Activated T-cell treated with anti-CD3 and anti-CD28 coated beads, Interleukin-2, amount 50 U/mL, for 1 hour (primary cell): ENCODE measurements at regions not wholly inside any gene's neighbourhood (a gene's known extent, or its start where the extent isn't known, plus 50 kb on each side); places are given as distances from the start of the nearest gene placed in this dataset.
"Not testable (repeated sequence)": the region's sequence is repeated elsewhere in the genome, so short reads cannot be mapped to it uniquely, and the experiment has no call there.

Experiments used
- DNase-seq: peaks from one replicate; pipeline ENCODE4 v3.0.0-alpha.2; 2020

GRCh38 chr11:104774578-104774977 is 123.7 kb downstream of the CASP12 start:
- DNase-seq: no peak

- DNase-seq: no peak
Observed at GRCh38 chr11:104772806-104773241, 125.4 kb downstream of the CASP12 start.

GRCh38 chr11:104771763-104772162 is 126.5 kb downstream of the CASP12 start:
- DNase-seq: no peak

- not testable (repeated sequence) for DNase-seq
Observed at GRCh38 chr11:104771046-104771445, 127.2 kb downstream of the CASP12 start.

GRCh38 chr11:104765401-104766095 is 132.7 kb downstream of the CASP12 start:
- no peak for DNase-seq

GRCh38 chr11:104764710-104765045 is 133.6 kb downstream of the CASP12 start:
- DNase-seq: no peak

GRCh38 chr11:104763930-104764709 is 134.1 kb downstream of the CASP12 start:
- no peak for DNase-seq

- no peak for DNase-seq
Observed at GRCh38 chr11:104761511-104761910, 136.7 kb downstream of the CASP12 start.

GRCh38 chr11:104759464-104759863 is 138.8 kb downstream of the CASP12 start:
- DNase-seq: no peak

- no peak for DNase-seq
Observed at GRCh38 chr11:104738918-104739317, 159.3 kb downstream of the CASP12 start.

GRCh38 chr11:104738208-104738607 is 160.1 kb downstream of the CASP12 start:
- DNase-seq: no peak

- DNase-seq: no peak
Observed at GRCh38 chr11:104736502-104736901, 161.8 kb downstream of the CASP12 start.

- DNase-seq: no peak
Observed at GRCh38 chr11:104734998-104735397, 163.3 kb downstream of the CASP12 start.

- DNase-seq: no peak
Observed at GRCh38 chr11:104731890-104732289, 166.4 kb downstream of the CASP12 start.

GRCh38 chr11:104728927-104729326 is 169.3 kb downstream of the CASP12 start:
- no peak for DNase-seq

- no peak for DNase-seq
Observed at GRCh38 chr11:104727768-104728167, 170.5 kb downstream of the CASP12 start.

GRCh38 chr11:104727095-104727494 is 171.2 kb downstream of the CASP12 start:
- DNase-seq: no peak

- no peak for DNase-seq
Observed at GRCh38 chr11:104725796-104726408, 172.4 kb downstream of the CASP12 start.

GRCh38 chr11:104713401-104713800 is 184.9 kb downstream of the CASP12 start:
- no peak for DNase-seq

GRCh38 chr11:104705490-104706190 is 192.6 kb downstream of the CASP12 start:
- DNase-seq: peak; percentile 44

GRCh38 chr11:104704888-104705287 is 193.4 kb downstream of the CASP12 start:
- no peak for DNase-seq

- DNase-seq: no peak
Observed at GRCh38 chr11:104704146-104704830, 194.0 kb downstream of the CASP12 start.

- DNase-seq: no peak
Observed at GRCh38 chr11:104700609-104701008, 197.7 kb downstream of the CASP12 start.
